ENCODE measurements at regions not wholly inside any gene's neighbourhood (a gene's known extent, or its start where the extent isn't known, plus 50 kb on each side); places are given as distances from the start of the nearest gene placed in this dataset.

DNA sequence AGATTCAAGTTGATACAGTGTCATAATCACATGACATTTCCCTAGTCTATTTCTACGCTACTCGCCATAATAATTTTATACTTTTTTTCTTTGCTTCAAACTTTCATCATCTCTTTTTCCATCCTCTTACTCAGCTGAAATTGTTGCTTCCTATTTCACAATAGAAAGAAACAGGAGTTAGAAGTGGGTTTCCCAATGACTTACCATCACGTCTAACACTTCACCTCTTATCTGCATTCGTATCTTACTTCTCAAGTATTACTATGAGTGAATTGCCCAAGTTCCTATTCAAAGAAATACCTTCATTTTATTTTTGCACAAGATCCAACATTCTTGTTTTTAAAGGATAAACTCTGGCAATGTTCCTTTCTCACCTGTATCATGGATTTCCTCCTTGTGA lies 1539.9 kb downstream of the SI start:
- H3K79me2 ChIP-seq (ENCODE audit: insufficient read depth, low read length): no peaks in the 10 kb centered on the region
- CTCF ChIA-PET: no interaction called here
- no peak overlapping the region for H3K4me2 ChIP-seq (ENCODE audit: low read length)
- intact Hi-C loops (cut with micrococcal nuclease): no loop called here
- H2AFZ ChIP-seq (ENCODE audit: low read depth, low read length, poor library complexity, severe bottlenecking): no peak overlapping the region
- no peak overlapping the region for H3K4me3 ChIP-seq (replicated peaks in 1 of 2; ENCODE audit: low read depth in 1 of 2, low read length in 2 of 2)
- H3K4me1 ChIP-seq (ENCODE audit: control insufficient read depth in 1 of 2, insufficient read depth in 2 of 2, low read length in 2 of 2): no peaks in the 10 kb centered on the region
- H3K9ac ChIP-seq (ENCODE audit: low read length): no peak overlapping the region
- DNase-seq (ENCODE audit: low read depth, low spot score) (no peak), ATAC-seq (no peak)
- POLR2A ChIA-PET: no interaction called here
- no peak overlapping the region for H3K27ac ChIP-seq (ENCODE audit: low read depth, low read length)
- no peaks in the 10 kb centered on the region for H3K27me3 ChIP-seq (ENCODE audit: insufficient read depth, low read length)
- no peaks in the 10 kb centered on the region for H3K9me2 ChIP-seq (ENCODE audit: insufficient read depth)
- H3K36me3 ChIP-seq (ENCODE audit: control insufficient read depth in 1 of 2, insufficient read depth in 2 of 2, low read length in 2 of 2): no peaks in the 10 kb centered on the region
- H4K20me1 ChIP-seq (ENCODE audit: insufficient read depth): no peaks in the 10 kb centered on the region
- H3K9me3 ChIP-seq (ENCODE audit: control insufficient read depth in 1 of 2, insufficient read depth in 1 of 2, low read depth in 1 of 2, low read length in 2 of 2): no peaks in the 10 kb centered on the region
- BruUV-seq (replicated peaks): no TSS peak
- TF ChIP-seq SIN3A (IDR thresholded peaks at IDR 0.05; ENCODE audit: low read depth) (no peak), SRF (IDR thresholded peaks at IDR 0.05; ENCODE audit: low read depth) (no peak), ZNF274 (IDR thresholded peaks at IDR 0.05; ENCODE audit: low read depth, low read length) (no peak), YY1 (IDR thresholded peaks at IDR 0.05; ENCODE audit: extremely low read depth, insufficient replicate concordance, low read depth, low read length) (no peak)
- TF ChIP-seq, protein P1, sequence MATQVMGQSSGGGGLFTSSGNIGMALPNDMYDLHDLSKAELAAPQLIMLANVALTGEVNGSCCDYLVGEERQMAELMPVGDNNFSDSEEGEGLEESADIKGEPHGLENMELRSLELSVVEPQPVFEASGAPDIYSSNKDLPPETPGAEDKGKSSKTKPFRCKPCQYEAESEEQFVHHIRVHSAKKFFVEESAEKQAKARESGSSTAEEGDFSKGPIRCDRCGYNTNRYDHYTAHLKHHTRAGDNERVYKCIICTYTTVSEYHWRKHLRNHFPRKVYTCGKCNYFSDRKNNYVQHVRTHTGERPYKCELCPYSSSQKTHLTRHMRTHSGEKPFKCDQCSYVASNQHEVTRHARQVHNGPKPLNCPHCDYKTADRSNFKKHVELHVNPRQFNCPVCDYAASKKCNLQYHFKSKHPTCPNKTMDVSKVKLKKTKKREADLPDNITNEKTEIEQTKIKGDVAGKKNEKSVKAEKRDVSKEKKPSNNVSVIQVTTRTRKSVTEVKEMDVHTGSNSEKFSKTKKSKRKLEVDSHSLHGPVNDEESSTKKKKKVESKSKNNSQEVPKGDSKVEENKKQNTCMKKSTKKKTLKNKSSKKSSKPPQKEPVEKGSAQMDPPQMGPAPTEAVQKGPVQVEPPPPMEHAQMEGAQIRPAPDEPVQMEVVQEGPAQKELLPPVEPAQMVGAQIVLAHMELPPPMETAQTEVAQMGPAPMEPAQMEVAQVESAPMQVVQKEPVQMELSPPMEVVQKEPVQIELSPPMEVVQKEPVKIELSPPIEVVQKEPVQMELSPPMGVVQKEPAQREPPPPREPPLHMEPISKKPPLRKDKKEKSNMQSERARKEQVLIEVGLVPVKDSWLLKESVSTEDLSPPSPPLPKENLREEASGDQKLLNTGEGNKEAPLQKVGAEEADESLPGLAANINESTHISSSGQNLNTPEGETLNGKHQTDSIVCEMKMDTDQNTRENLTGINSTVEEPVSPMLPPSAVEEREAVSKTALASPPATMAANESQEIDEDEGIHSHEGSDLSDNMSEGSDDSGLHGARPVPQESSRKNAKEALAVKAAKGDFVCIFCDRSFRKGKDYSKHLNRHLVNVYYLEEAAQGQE (IDR thresholded peaks at IDR 0.05; ENCODE audit: low read depth): no peak
- TF ChIP-seq, protein P2, sequence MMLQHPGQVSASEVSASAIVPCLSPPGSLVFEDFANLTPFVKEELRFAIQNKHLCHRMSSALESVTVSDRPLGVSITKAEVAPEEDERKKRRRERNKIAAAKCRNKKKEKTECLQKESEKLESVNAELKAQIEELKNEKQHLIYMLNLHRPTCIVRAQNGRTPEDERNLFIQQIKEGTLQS (IDR thresholded peaks at IDR 0.05): no peak
- RAD21 ChIA-PET (ENCODE audit: low non-redundant PET in 1 of 2, low total read pairs in 2 of 2, uncharacterized antibody in 2 of 2, unreplicated experiment in 2 of 2): no interaction called here

DNA sequence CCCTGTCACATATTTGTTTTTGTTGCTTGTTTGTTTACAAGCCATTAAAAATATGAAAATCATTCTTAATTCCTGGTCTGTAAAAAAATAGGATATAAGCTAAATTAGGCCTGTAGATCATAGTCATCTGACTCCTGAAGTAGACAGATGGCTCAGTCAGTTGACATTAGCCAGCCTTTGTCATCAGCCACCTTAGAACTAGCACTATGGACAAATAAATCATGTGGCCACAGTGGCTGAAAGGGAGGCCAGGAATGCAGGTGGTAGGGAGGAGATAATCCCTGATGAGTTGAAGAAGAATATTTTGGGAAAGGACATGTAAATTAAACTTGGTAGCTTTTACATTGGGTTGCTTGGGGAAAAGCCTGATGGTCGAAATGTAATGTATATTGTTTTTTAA lies 1544.9 kb downstream of the SI start:
- CTCF ChIA-PET: no interaction called here
- RAD21 ChIA-PET (ENCODE audit: low non-redundant PET in 1 of 2, low total read pairs in 2 of 2, uncharacterized antibody in 2 of 2, unreplicated experiment in 2 of 2): no interaction called here
- TF ChIP-seq JUND (IDR thresholded peaks at IDR 0.05): no peak
- TF ChIP-seq, protein P3, sequence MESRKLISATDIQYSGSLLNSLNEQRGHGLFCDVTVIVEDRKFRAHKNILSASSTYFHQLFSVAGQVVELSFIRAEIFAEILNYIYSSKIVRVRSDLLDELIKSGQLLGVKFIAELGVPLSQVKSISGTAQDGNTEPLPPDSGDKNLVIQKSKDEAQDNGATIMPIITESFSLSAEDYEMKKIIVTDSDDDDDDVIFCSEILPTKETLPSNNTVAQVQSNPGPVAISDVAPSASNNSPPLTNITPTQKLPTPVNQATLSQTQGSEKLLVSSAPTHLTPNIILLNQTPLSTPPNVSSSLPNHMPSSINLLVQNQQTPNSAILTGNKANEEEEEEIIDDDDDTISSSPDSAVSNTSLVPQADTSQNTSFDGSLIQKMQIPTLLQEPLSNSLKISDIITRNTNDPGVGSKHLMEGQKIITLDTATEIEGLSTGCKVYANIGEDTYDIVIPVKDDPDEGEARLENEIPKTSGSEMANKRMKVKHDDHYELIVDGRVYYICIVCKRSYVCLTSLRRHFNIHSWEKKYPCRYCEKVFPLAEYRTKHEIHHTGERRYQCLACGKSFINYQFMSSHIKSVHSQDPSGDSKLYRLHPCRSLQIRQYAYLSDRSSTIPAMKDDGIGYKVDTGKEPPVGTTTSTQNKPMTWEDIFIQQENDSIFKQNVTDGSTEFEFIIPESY (IDR thresholded peaks at IDR 0.05; ENCODE audit: extremely low read depth, insufficient replicate concordance, low read length): no peak
- TF ChIP-seq EZH2 (IDR thresholded peaks at IDR 0.05): no peak
- no peak for TF ChIP-seq FOSL1 (IDR thresholded peaks at IDR 0.05; ENCODE audit: low read depth)
- TF ChIP-seq ZFX (IDR thresholded peaks at IDR 0.05): no peak
- no peak for TF ChIP-seq SP1 (IDR thresholded peaks at IDR 0.05; ENCODE audit: low read depth)
- TF ChIP-seq, protein P1 (IDR thresholded peaks at IDR 0.05; ENCODE audit: low read depth): no peak

More for the DNA sequence above, 1544.9 kb downstream of the SI start:
- no peaks in the 10 kb centered on the region for H3K9me3 ChIP-seq (ENCODE audit: control insufficient read depth in 1 of 2, insufficient read depth in 1 of 2, low read depth in 1 of 2, low read length in 2 of 2)
- H4K20me1 ChIP-seq (ENCODE audit: insufficient read depth): no peaks in the 10 kb centered on the region
- H3K79me2 ChIP-seq (ENCODE audit: insufficient read depth, low read length): no peaks in the 10 kb centered on the region
- POLR2A ChIA-PET: no interaction called here
- ATAC-seq: no peak
- no peak overlapping the region for H3K9ac ChIP-seq (ENCODE audit: low read length)
- DNase-seq (ENCODE audit: low read depth, low spot score): no peak
- no peaks in the 10 kb centered on the region; the same call in 1 of the 2 replicates for H3K9me2 ChIP-seq (ENCODE audit: insufficient read depth)
- no peak overlapping the region for H3K4me3 ChIP-seq (replicated peaks in 1 of 2; ENCODE audit: low read depth in 1 of 2, low read length in 2 of 2)
- no peaks in the 10 kb centered on the region for H3K4me1 ChIP-seq (ENCODE audit: control insufficient read depth in 1 of 2, insufficient read depth in 2 of 2, low read length in 2 of 2)
- intact Hi-C loops (cut with micrococcal nuclease): no loop called here
- no TSS peak for BruUV-seq (replicated peaks)
- H3K27ac ChIP-seq (ENCODE audit: low read depth, low read length): no peak overlapping the region
- H2AFZ ChIP-seq (ENCODE audit: low read depth, low read length, poor library complexity, severe bottlenecking): no peak overlapping the region
- H3K36me3 ChIP-seq (ENCODE audit: control insufficient read depth in 1 of 2, insufficient read depth in 2 of 2, low read length in 2 of 2): no peaks in the 10 kb centered on the region
- H3K4me2 ChIP-seq (ENCODE audit: low read length): no peak overlapping the region
- no peaks in the 10 kb centered on the region for H3K27me3 ChIP-seq (ENCODE audit: insufficient read depth, low read length)

All from HCT116 (cell line).